GM12878 (cell line): ENCODE measurements at regions not wholly inside any gene's neighbourhood (a gene's known extent, or its start where the extent isn't known, plus 50 kb on each side); places are given as distances from the start of the nearest gene placed in this dataset.

ENCODE experiments used
- ATAC-seq: fragments of 200-7000 bp; cut with Tn5 transposase; 3 replicates; pipeline ENCODE4 v1.9.1; 2020; ENCODE audit warnings: mild to moderate bottlenecking, moderate library complexity
- BruUV-seq: library from RNA; stranded (reverse); fragments of 400-500 nt; replicated peaks from 2 replicates; lab custom pipeline; 2021; lab: Mats Ljungman, UMichigan
- CTCF ChIA-PET: fragments of 300-600 bp; sonication (Branson Sonifier 250); formaldehyde crosslinking; extraction: SDS; loops from one replicate; lab custom pipeline; 2021; ENCODE audit warnings: inconsistent platforms; lab: Yijun Ruan, JAX
- POLR2A ChIA-PET: fragments of 350-600 bp; formaldehyde crosslinking; extraction: SDS; loops from one replicate; lab custom pipeline; 2021; ENCODE audit warnings: inconsistent platforms; lab: Charles Lee
- RAD21 ChIA-PET: fragments of 300-600 bp; sonication (Branson Sonifier 250); formaldehyde crosslinking; loops from one replicate; lab custom pipeline; 2023; ENCODE audit warnings: antibody characterized with exemption; ENCODE audit not compliant: unreplicated experiment; lab: Charles Lee
- SMC1A ChIA-PET: fragments of 300-600 bp; sonication (Branson Sonifier 250); formaldehyde crosslinking; loops from one replicate; lab custom pipeline; 2023; ENCODE audit not compliant: unreplicated experiment, uncharacterized antibody; lab: Charles Lee
- DNase-seq: peaks from one replicate; pipeline ENCODE4 v3.0.0-alpha.2; 2011; ENCODE audit warnings: low read depth, low spot score
- FAIRE-seq: peaks from 3 replicates; lab custom pipeline; 2011; peaks lifted over from hg19 to GRCh38; lab: Jason Lieb, UNC
- H2AFZ ChIP-seq: 2 replicates; pipeline ENCODE4 v1.6.0; 2011; ENCODE audit warnings: low read depth, low read length, control low read depth; ENCODE audit not compliant: control insufficient read depth
- H3K27ac ChIP-seq: 2 replicates; pipeline ENCODE4 v1.5.1; 2011; ENCODE audit warnings: control low read depth; ENCODE audit not compliant: control insufficient read depth, insufficient read depth
- H3K27me3 ChIP-seq, 2 experiments: replicated peaks in 1 of 2; 2 replicates each; pipeline versions ENCODE4 v1.6.0 to v1.6.1; 2011; ENCODE audit warnings: low read length in 1 of 2; ENCODE audit not compliant: control insufficient read depth in 2 of 2, insufficient read depth in 2 of 2
- H3K36me3 ChIP-seq, 2 experiments: 2 replicates each; pipeline ENCODE4 v1.5.1; 2011; ENCODE audit warnings: low read length in 1 of 2; ENCODE audit not compliant: control insufficient read depth in 2 of 2, insufficient read depth in 2 of 2
- H3K4me1 ChIP-seq: 2 replicates; pipeline ENCODE4 v1.6.1; 2011; ENCODE audit warnings: mild to moderate bottlenecking, low read length, moderate library complexity, mixed read lengths; ENCODE audit not compliant: control insufficient read depth, insufficient read depth
- H3K4me2 ChIP-seq: 2 replicates; pipeline ENCODE4 v1.6.0; 2011; ENCODE audit warnings: control low read depth; ENCODE audit not compliant: control insufficient read depth, insufficient read depth
- H3K4me3 ChIP-seq: fragments of 200-600 bp; sonication (generic); 2 replicates; pipeline ENCODE4 v1.5.1; 2016
- H3K79me2 ChIP-seq: 2 replicates; pipeline ENCODE4 v1.6.0; 2011; ENCODE audit warnings: low read length; ENCODE audit not compliant: control insufficient read depth, insufficient read depth
- H3K9ac ChIP-seq: 2 replicates; pipeline ENCODE4 v1.8.0; 2011; ENCODE audit warnings: low read length, control low read depth, mixed read lengths; ENCODE audit not compliant: control insufficient read depth, insufficient read depth
- H3K9me3 ChIP-seq: replicated peaks from 3 replicates; pipeline ENCODE4 v1.5.1; 2011; ENCODE audit warnings: mild to moderate bottlenecking, low read length; ENCODE audit not compliant: control insufficient read depth, insufficient read depth
- H4K20me1 ChIP-seq: 2 replicates; pipeline ENCODE4 v1.6.0; 2011; ENCODE audit not compliant: control insufficient read depth, insufficient read depth
- ATF7 ChIP-seq: fragments of 450-650 bp; IDR thresholded peaks from 2 replicates; pipeline ENCODE4 v1.6.1; 2016; ENCODE audit warnings: low read depth, mild to moderate bottlenecking
- BRCA1 ChIP-seq: IDR thresholded peaks from 2 replicates; pipeline ENCODE4 v1.6.1; 2011; ENCODE audit warnings: low read depth, low read length, improper control_type of control experiment
- FOXM1 ChIP-seq: IDR thresholded peaks from 2 replicates; pipeline ENCODE4 v1.6.1; 2012; ENCODE audit warnings: low read depth, mild to moderate bottlenecking, inconsistent platforms, low read length, moderate library complexity
- IKZF1 ChIP-seq: fragments of 450-650 bp; conservative IDR thresholded peaks from 2 replicates; pipeline ENCODE4 v1.6.1; 2017; ENCODE audit warnings: antibody characterized with exemption, mild to moderate bottlenecking
- IKZF2 ChIP-seq, 2 experiments: fragments of 450-650 bp; IDR thresholded peaks; 2 replicates each; pipeline ENCODE4 v1.6.1; 2017; ENCODE audit warnings: mild to moderate bottlenecking in 2 of 2, moderate library complexity in 2 of 2
- MLLT1 ChIP-seq: fragments of 450-650 bp; IDR thresholded peaks from 2 replicates; pipeline ENCODE4 v1.6.1; 2016; ENCODE audit warnings: mild to moderate bottlenecking
- NKRF ChIP-seq: fragments of 450-650 bp; conservative IDR thresholded peaks from 2 replicates; pipeline ENCODE4 v1.6.1; 2017; ENCODE audit warnings: mild to moderate bottlenecking, moderate library complexity
- NR2F1 ChIP-seq: fragments of 450-650 bp; conservative IDR thresholded peaks from 2 replicates; pipeline ENCODE4 v1.6.1; 2017; ENCODE audit warnings: mild to moderate bottlenecking
- POLR2AphosphoS2 ChIP-seq: IDR thresholded peaks from 2 replicates; pipeline ENCODE4 v1.6.1; 2011; ENCODE audit warnings: low read depth, mild to moderate bottlenecking, low read length, improper control_type of control experiment, moderate library complexity
- RCOR1 ChIP-seq: conservative IDR thresholded peaks from 2 replicates; pipeline ENCODE4 v1.6.1; 2012; ENCODE audit warnings: low read depth, low read length, improper control_type of control experiment
- RELA ChIP-seq: fragments of 450-650 bp; IDR thresholded peaks from 2 replicates; pipeline ENCODE4 v1.8.0; 2014; ENCODE audit warnings: borderline replicate concordance; ENCODE audit not compliant: partially characterized antibody
- SIX5 ChIP-seq: IDR thresholded peaks from 2 replicates; pipeline ENCODE4 v1.6.1; 2011; ENCODE audit warnings: mild to moderate bottlenecking, low read depth, low read length, moderate library complexity; ENCODE audit not compliant: severe bottlenecking
- SUZ12 ChIP-seq: fragments of 200-600 bp; sonication (generic); IDR thresholded peaks from one replicate; pipeline ENCODE4 v1.6.1; 2018; ENCODE audit warnings: antibody characterized with exemption, mild to moderate bottlenecking; ENCODE audit not compliant: unreplicated experiment
- YY1 ChIP-seq: IDR thresholded peaks from 2 replicates; pipeline ENCODE4 v1.6.1; 2011; ENCODE audit warnings: low read depth, mild to moderate bottlenecking, low read length
- ZNF384 ChIP-seq: IDR thresholded peaks from 2 replicates; pipeline ENCODE4 v1.6.1; 2012; ENCODE audit warnings: low read depth, mild to moderate bottlenecking, low read length, improper control_type of control experiment, borderline replicate concordance
- ZNF687 ChIP-seq: fragments of 450-650 bp; IDR thresholded peaks from 2 replicates; pipeline ENCODE4 v1.6.1; 2017; ENCODE audit warnings: mild to moderate bottlenecking, moderate library complexity
- WGBS: methylation state at CpG from one replicate; pipeline ENCODE4 v1.1.6; 2016; ENCODE audit warnings: low lambda C conversion rate; ENCODE audit not compliant: insufficient replicate concordance, insufficient coverage; ENCODE audit errors: missing lambda C conversion rate; 5-methylcytosine and 5-hydroxymethylcytosine counted together
- in situ Hi-C: fragments of 300-500 bp; cut with MboI; formaldehyde crosslinking; loops from 9 replicates; pipeline ENCODE4 v1.14.3; 2018; ENCODE audit warnings: mixed read lengths
- intact Hi-C: fragments of 100-400 bp; cut with micrococcal nuclease; formaldehyde crosslinking; loops from one replicate; pipeline ENCODE4 v1.14.2; 2022; ENCODE audit not compliant: unreplicated experiment

GRCh38 chr4:138696058-138696457, 319.5 kb upstream of the NOCT start:
- no peak overlapping the region for H3K4me3 ChIP-seq
- FAIRE-seq: no peak
- SMC1A ChIA-PET: interaction anchor here (1.0 kb wide), 2 partner anchors 11 to 172 kb away, joined by 3 to 4 read pairs; no protein-coding TSS in a partner anchor
- TF ChIP-seq FOXM1 (no peak), SIX5 (no peak), NKRF (no peak), RELA (no peak), YY1 (no peak), IKZF2 (IDR thresholded peaks at IDR 0.05) (no peak), ZNF687 (no peak), ZNF384 (no peak), ATF7 (no peak), MLLT1 (no peak), SUZ12 (no peak), RCOR1 (no peak), BRCA1 (no peak), IKZF1 (no peak), NR2F1 (no peak), POLR2AphosphoS2 (no peak)
- TF ChIP-seq, all 136 proteins: peak for 0
- no peaks in the 10 kb centered on the region for H4K20me1 ChIP-seq
- H3K27ac ChIP-seq: no peak overlapping the region
- no peak overlapping the region for H3K9ac ChIP-seq
- H3K4me2 ChIP-seq: no peak overlapping the region
- DNase-seq (no peak), ATAC-seq (no peak)
- no peaks in the 10 kb centered on the region for H3K9me3 ChIP-seq
- H3K4me1 ChIP-seq: no peaks in the 10 kb centered on the region
- POLR2A ChIA-PET: no interaction called here
- 31% methylated on average over 2 of the region's 2 CpGs for WGBS
- no peaks in the 10 kb centered on the region for H3K27me3 ChIP-seq
- no peaks in the 10 kb centered on the region for H3K36me3 ChIP-seq
- intact Hi-C loops (no loop called here), in situ Hi-C loops (no loop called here)
- CTCF ChIA-PET: interaction anchor here (0.6 kb wide), 1 partner anchor 519 kb away, joined by 3 read pairs; no protein-coding TSS in a partner anchor
- no peaks in the 10 kb centered on the region for H3K79me2 ChIP-seq
- no TSS peak for BruUV-seq
- no peak overlapping the region for H2AFZ ChIP-seq
- RAD21 ChIA-PET: no interaction called here
